GM23338 (cell line): ENCODE measurements at regions not wholly inside any gene's neighbourhood (a gene's known extent, or its start where the extent isn't known, plus 50 kb on each side); places are given as distances from the start of the nearest gene placed in this dataset.
"Not testable (repeated sequence)": the region's sequence is repeated elsewhere in the genome, so short reads cannot be mapped to it uniquely, and the experiment has no call there.

Source experiments
- ATAC-seq: fragments of 200-7000 bp; cut with Tn5 transposase; 3 replicates; pipeline ENCODE4 v1.9.1; 2020
- DNase-seq: peaks from one replicate; pipeline ENCODE4 v3.0.0-alpha.2; 2015; ENCODE audit warnings: low spot score
- H2AFZ ChIP-seq: fragments of 200-600 bp; sonication (generic); 2 replicates; pipeline ENCODE4 v1.8.0; 2016; ENCODE audit warnings: antibody characterized with exemption, mild to moderate bottlenecking, moderate library complexity
- H3F3A ChIP-seq: fragments of 200-600 bp; sonication (generic); replicated peaks from 2 replicates; pipeline ENCODE4 v1.8.0; 2017; ENCODE audit warnings: antibody characterized with exemption, mixed run types, low read depth
- H3K27ac ChIP-seq: fragments of 200-600 bp; sonication (generic); 2 replicates; pipeline ENCODE4 v1.6.1; 2016; ENCODE audit warnings: low read depth
- H3K27me3 ChIP-seq: fragments of 200-600 bp; sonication (generic); 2 replicates; pipeline ENCODE4 v1.8.0; 2016; ENCODE audit warnings: mild to moderate bottlenecking, mixed run types, moderate library complexity; ENCODE audit not compliant: insufficient read depth
- H3K36me3 ChIP-seq: fragments of 200-600 bp; sonication (generic); 2 replicates; pipeline ENCODE4 v1.8.0; 2016; ENCODE audit warnings: mild to moderate bottlenecking; ENCODE audit not compliant: insufficient read depth
- H3K4me1 ChIP-seq: fragments of 200-600 bp; sonication (generic); 2 replicates; pipeline ENCODE4 v1.8.0; 2016; ENCODE audit warnings: mild to moderate bottlenecking, moderate library complexity; ENCODE audit not compliant: insufficient read depth
- H3K4me2 ChIP-seq: fragments of 200-600 bp; sonication (generic); 2 replicates; pipeline ENCODE4 v1.7.1; 2017; ENCODE audit warnings: mixed run types
- H3K4me3 ChIP-seq: fragments of 200-600 bp; sonication (generic); 2 replicates; pipeline ENCODE4 v1.6.1; 2016; ENCODE audit warnings: mixed run types
- H3K79me2 ChIP-seq: fragments of 200-600 bp; sonication (generic); replicated peaks from 2 replicates; pipeline ENCODE4 v1.8.0; 2017; ENCODE audit warnings: mild to moderate bottlenecking; ENCODE audit not compliant: insufficient read depth
- H3K9me2 ChIP-seq: fragments of 200-600 bp; sonication (generic); 2 replicates; pipeline ENCODE4 v1.8.0; 2017; ENCODE audit not compliant: insufficient read depth
- H4K20me1 ChIP-seq: fragments of 200-600 bp; sonication (generic); replicated peaks from 2 replicates; pipeline ENCODE4 v1.8.0; 2017; ENCODE audit warnings: mild to moderate bottlenecking; ENCODE audit not compliant: insufficient read depth
- H3K27ac Mint-ChIP-seq: 2 replicates; pipeline ENCODE4 v1.8.0; 2020; ENCODE audit warnings: inconsistent platforms, mild to moderate bottlenecking, moderate library complexity, mixed read lengths
- H3K27me3 Mint-ChIP-seq: 3 replicates; pipeline ENCODE4 v1.8.0; 2022; ENCODE audit warnings: low read depth, mild to moderate bottlenecking, moderate library complexity, mixed read lengths, inconsistent platforms; ENCODE audit not compliant: insufficient read depth, poor library complexity
- H3K36me3 Mint-ChIP-seq: 3 replicates; pipeline ENCODE4 v1.8.0; 2021; ENCODE audit warnings: low read depth, mild to moderate bottlenecking, inconsistent platforms, moderate library complexity, mixed read lengths
- H3K4me1 Mint-ChIP-seq: 3 replicates; pipeline ENCODE4 v1.8.0; 2020; ENCODE audit warnings: mild to moderate bottlenecking, inconsistent platforms, mixed read lengths
- H3K4me3 Mint-ChIP-seq: 3 replicates; pipeline ENCODE4 v1.8.0; 2021; ENCODE audit warnings: moderate library complexity, mild to moderate bottlenecking, inconsistent platforms, mixed read lengths
- H3K9me3 Mint-ChIP-seq: 3 replicates; pipeline ENCODE4 v1.8.0; 2020; ENCODE audit warnings: moderate library complexity, mild to moderate bottlenecking, inconsistent platforms, mixed read lengths
- CREB1 ChIP-seq: fragments of 250-450 bp; sonication (Bioruptor Pico); IDR thresholded peaks from 2 replicates; pipeline ENCODE4 v1.5.0; 2020; ENCODE audit warnings: low read depth, mild to moderate bottlenecking, moderate library complexity
- CTCF ChIP-seq, 2 experiments: fragments of 200-600 bp in 1 of 2; sonication (generic) in 1 of 2; conservative IDR thresholded peaks; 2 replicates each; pipeline versions ENCODE4 v1.5.1 to v1.6.1; 2016 to 2017; ENCODE audit warnings: antibody characterized with exemption in 2 of 2, low read depth in 2 of 2, mild to moderate bottlenecking in 2 of 2, moderate library complexity in 1 of 2
- ETS1 ChIP-seq: IDR thresholded peaks from 2 replicates; pipeline ENCODE4 v1.6.1; 2016; ENCODE audit warnings: antibody characterized with exemption
- POLR2AphosphoS5 ChIP-seq: IDR thresholded peaks from 2 replicates; pipeline ENCODE4 v1.6.1; 2016; ENCODE audit warnings: antibody characterized with exemption, low read depth
- REST ChIP-seq: IDR thresholded peaks from one replicate; pipeline ENCODE4 v1.6.1; 2018; ENCODE audit warnings: antibody characterized with exemption; ENCODE audit not compliant: unreplicated experiment
- ZNF331 ChIP-seq: fragments of 250-450 bp; sonication (Bioruptor Pico); IDR thresholded peaks from 2 replicates; pipeline ENCODE4 v1.5.0; 2020; ENCODE audit warnings: low read depth, mild to moderate bottlenecking, moderate library complexity

- H4K20me1 ChIP-seq, H3F3A ChIP-seq, H3K4me2 ChIP-seq, H3K27me3 Mint-ChIP-seq, H2AFZ ChIP-seq, H3K27me3 ChIP-seq, H3K4me3 ChIP-seq, H3K4me1 ChIP-seq, ATAC-seq, DNase-seq, H3K4me3 Mint-ChIP-seq, H3K36me3 ChIP-seq, H3K27ac ChIP-seq, H3K27ac Mint-ChIP-seq, H3K79me2 ChIP-seq, H3K9me2 ChIP-seq, H3K4me1 Mint-ChIP-seq: not testable (repeated sequence)
- H3K9me3 Mint-ChIP-seq = peaks cover 99% of the 10 kb centered on the region
- H3K36me3 Mint-ChIP-seq = peaks cover 29% of the 10 kb centered on the region; the same call in 2 of the 3 replicates
These were observed 112.3 kb upstream of the CRBN start for GRCh38 chr3:3291756-3292283.

- DNase-seq (no peak), ATAC-seq (no peak)
- Histone ChIP-seq H4K20me1 (no peaks in the 10 kb centered on the region), H3K4me3 (no peak overlapping the region), H3K27me3 (no peaks in the 10 kb centered on the region), H3K9me2 (no peaks in the 10 kb centered on the region), H3K4me1 (no peaks in the 10 kb centered on the region), H3K79me2 (no peaks in the 10 kb centered on the region), H3K4me2 (no peak overlapping the region), H3K36me3 (no peaks in the 10 kb centered on the region), H3K27ac (no peak overlapping the region), H2AFZ (peak overlapping the region; percentile 78), H3F3A (no peaks in the 10 kb centered on the region)
- TF ChIP-seq ZNF331 = no peak
- no peak overlapping the region for H3K4me3 Mint-ChIP-seq
- no peaks in the 10 kb centered on the region for H3K4me1 Mint-ChIP-seq
- H3K27ac Mint-ChIP-seq = no peak overlapping the region
- H3K27me3 Mint-ChIP-seq = peaks cover 2% of the 10 kb centered on the region
- H3K36me3 Mint-ChIP-seq = peaks cover 19% of the 10 kb centered on the region; the same call in 2 of the 3 replicates
- peaks cover 95% of the 10 kb centered on the region for H3K9me3 Mint-ChIP-seq
These were observed 108.8 kb upstream of the CRBN start for GRCh38 chr3:3288255-3288654.

- Mint-ChIP-seq H3K4me3 (no peak overlapping the region), H3K27me3 (no peaks in the 10 kb centered on the region), H3K9me3 (peaks cover 88% of the 10 kb centered on the region), H3K36me3 (peaks cover 10% of the 10 kb centered on the region; the same call in 1 of the 3 replicates), H3K27ac (no peak overlapping the region), H3K4me1 (no peaks in the 10 kb centered on the region)
- Histone ChIP-seq H3F3A (no peaks in the 10 kb centered on the region), H3K27ac (no peak overlapping the region), H3K79me2 (no peaks in the 10 kb centered on the region), H3K4me3 (no peak overlapping the region), H3K4me2 (no peak overlapping the region), H3K9me2 (no peaks in the 10 kb centered on the region), H3K4me1 (no peaks in the 10 kb centered on the region), H2AFZ (no peak overlapping the region), H4K20me1 (no peaks in the 10 kb centered on the region), H3K36me3 (no peaks in the 10 kb centered on the region), H3K27me3 (no peaks in the 10 kb centered on the region)
- DNase-seq = no peak
- no peak for ATAC-seq
- TF ChIP-seq CREB1 (CRISPR knock-in tag) (no peak), REST (no peak), POLR2AphosphoS5 (no peak), ZNF331 (no peak), ETS1 (no peak), CTCF (conservative IDR thresholded peaks at IDR 0.05; ENCODE audit: low read depth in 2 of 2) (no peak)
These were observed 106.5 kb upstream of the CRBN start for GRCh38 chr3:3286014-3286413.
